Uterus (tissue), 2 donors: ENCODE measurements at regions not wholly inside any gene's neighbourhood (a gene's known extent, or its start where the extent isn't known, plus 50 kb on each side); places are given as distances from the start of the nearest gene placed in this dataset.

Experiments used
- POLR2A ChIP-seq, 2 donors: fragments of 450-650 bp; IDR thresholded peaks; one replicate each; pipeline ENCODE4 v1.6.1; 2016; ENCODE audit warnings: antibody characterized with exemption in 2 of 2, mild to moderate bottlenecking in 1 of 2, moderate library complexity in 1 of 2
- TF ChIP-seq, protein P1 (sequence below), 4 experiments: fragments of 200-600 bp in 2 of 4; fragments of 450-650 bp in 2 of 4; sonication (generic) in 2 of 4; IDR thresholded peaks; one replicate each; pipeline ENCODE4 v1.5.1; 2016 to 2019; ENCODE audit warnings: antibody characterized with exemption in 4 of 4, mild to moderate bottlenecking in 2 of 4, moderate library complexity in 1 of 4

DNA sequence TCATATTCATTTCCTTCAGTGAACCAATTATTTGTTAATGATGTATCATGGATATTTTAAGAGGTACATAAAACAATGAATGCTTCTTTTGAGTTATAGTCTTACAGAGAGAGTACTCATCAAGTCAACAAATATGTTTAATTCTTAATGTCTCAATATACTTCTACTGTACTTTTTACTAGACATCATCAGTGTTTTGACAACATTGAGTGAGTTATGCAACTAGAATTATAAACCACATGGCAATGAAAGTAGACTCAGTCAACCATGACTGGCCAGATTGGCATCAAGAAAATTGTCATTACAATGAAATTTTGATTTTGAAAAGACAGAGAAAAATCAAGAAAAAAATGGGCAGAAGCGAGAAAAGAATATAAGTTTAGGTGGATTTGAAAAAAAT, 1248.1 kb upstream of the CDH18 start:
- TF ChIP-seq, protein P1, sequence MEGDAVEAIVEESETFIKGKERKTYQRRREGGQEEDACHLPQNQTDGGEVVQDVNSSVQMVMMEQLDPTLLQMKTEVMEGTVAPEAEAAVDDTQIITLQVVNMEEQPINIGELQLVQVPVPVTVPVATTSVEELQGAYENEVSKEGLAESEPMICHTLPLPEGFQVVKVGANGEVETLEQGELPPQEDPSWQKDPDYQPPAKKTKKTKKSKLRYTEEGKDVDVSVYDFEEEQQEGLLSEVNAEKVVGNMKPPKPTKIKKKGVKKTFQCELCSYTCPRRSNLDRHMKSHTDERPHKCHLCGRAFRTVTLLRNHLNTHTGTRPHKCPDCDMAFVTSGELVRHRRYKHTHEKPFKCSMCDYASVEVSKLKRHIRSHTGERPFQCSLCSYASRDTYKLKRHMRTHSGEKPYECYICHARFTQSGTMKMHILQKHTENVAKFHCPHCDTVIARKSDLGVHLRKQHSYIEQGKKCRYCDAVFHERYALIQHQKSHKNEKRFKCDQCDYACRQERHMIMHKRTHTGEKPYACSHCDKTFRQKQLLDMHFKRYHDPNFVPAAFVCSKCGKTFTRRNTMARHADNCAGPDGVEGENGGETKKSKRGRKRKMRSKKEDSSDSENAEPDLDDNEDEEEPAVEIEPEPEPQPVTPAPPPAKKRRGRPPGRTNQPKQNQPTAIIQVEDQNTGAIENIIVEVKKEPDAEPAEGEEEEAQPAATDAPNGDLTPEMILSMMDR (IDR thresholded peaks at IDR 0.05) = no peak
- no peak for TF ChIP-seq POLR2A (IDR thresholded peaks at IDR 0.05)
